Gastrocnemius medialis (tissue), 4 donors: ENCODE measurements at regions not wholly inside any gene's neighbourhood (a gene's known extent, or its start where the extent isn't known, plus 50 kb on each side); places are given as distances from the start of the nearest gene placed in this dataset.

Source experiments
- ATAC-seq, 2 donors: fragments of 150-250 bp; one replicate each; pipeline ENCODE4 v1.9.1; 2016
- DNase-seq, 2 donors: peaks; one replicate each; pipeline ENCODE4 v3.0.0-alpha.2; 2019
- H3K27ac ChIP-seq, 4 donors: fragments of 200-600 bp; sonication (generic); 1 replicate in 1 of 4; 2 replicates in 3 of 4; pipeline ENCODE4 v1.5.1; 2016 to 2018; ENCODE audit warnings: mild to moderate bottlenecking in 2 of 4, moderate library complexity in 1 of 4
- H3K27me3 ChIP-seq, 3 donors: fragments of 200-600 bp; sonication (generic) in 2 of 3; 1 replicate in 1 of 3; 2 replicates in 2 of 3; pipeline versions ENCODE4 v1.5.1 to v1.6.0; 2016 to 2019; ENCODE audit warnings: mild to moderate bottlenecking in 1 of 3, moderate library complexity in 1 of 3
- H3K36me3 ChIP-seq, 2 donors: fragments of 200-600 bp; sonication (generic) in 1 of 2; one replicate each; pipeline ENCODE4 v1.5.1; 2017 to 2018
- H3K4me1 ChIP-seq, 2 donors: fragments of 200-600 bp; sonication (generic) in 1 of 2; one replicate each; pipeline ENCODE4 v1.5.1; 2016 to 2017; ENCODE audit warnings: mild to moderate bottlenecking in 2 of 2
- H3K4me3 ChIP-seq, 4 donors: fragments of 200-600 bp; sonication (generic) in 3 of 4; 1 replicate in 1 of 4; 2 replicates in 3 of 4; pipeline ENCODE4 v1.5.1; 2016 to 2019; ENCODE audit warnings: mild to moderate bottlenecking in 2 of 4
- H3K9me3 ChIP-seq, 3 donors: fragments of 200-600 bp; sonication (generic) in 2 of 3; 1 replicate in 1 of 3; 2 replicates in 2 of 3; pipeline ENCODE4 v1.5.1; 2016 to 2019
- POLR2A ChIP-seq, 2 donors: fragments of 450-650 bp; IDR thresholded peaks; one replicate each; pipeline ENCODE4 v1.6.1; 2017; ENCODE audit warnings: antibody characterized with exemption in 2 of 2, mild to moderate bottlenecking in 2 of 2, moderate library complexity in 2 of 2
- in situ Hi-C, 4 donors: fragments of 200-750 bp; cut with MboI; loops; one replicate each; pipeline versions ENCODE4 v1.15.0 to v1.8.0; 2017; ENCODE audit warnings: low sequenced_read_pairs in 4 of 4
- intact Hi-C: fragments of 100-400 bp; cut with DNase I; formaldehyde crosslinking; loops from one replicate; pipeline ENCODE4 v1.15.1; 2023; ENCODE audit warnings: low total_unique reads
- TF ChIP-seq, protein P1 (sequence below), 5 experiments: fragments of 450-650 bp in 3 of 5; fragments of 200-600 bp in 2 of 5; sonication (generic) in 2 of 5; IDR thresholded peaks in 4 of 5; conservative IDR thresholded peaks in 1 of 5; 1 replicate in 4 of 5; 2 replicates in 1 of 5; pipeline ENCODE4 v1.5.1; 2016 to 2019; ENCODE audit warnings: antibody characterized with exemption in 5 of 5, mild to moderate bottlenecking in 3 of 5, moderate library complexity in 3 of 5

DNA sequence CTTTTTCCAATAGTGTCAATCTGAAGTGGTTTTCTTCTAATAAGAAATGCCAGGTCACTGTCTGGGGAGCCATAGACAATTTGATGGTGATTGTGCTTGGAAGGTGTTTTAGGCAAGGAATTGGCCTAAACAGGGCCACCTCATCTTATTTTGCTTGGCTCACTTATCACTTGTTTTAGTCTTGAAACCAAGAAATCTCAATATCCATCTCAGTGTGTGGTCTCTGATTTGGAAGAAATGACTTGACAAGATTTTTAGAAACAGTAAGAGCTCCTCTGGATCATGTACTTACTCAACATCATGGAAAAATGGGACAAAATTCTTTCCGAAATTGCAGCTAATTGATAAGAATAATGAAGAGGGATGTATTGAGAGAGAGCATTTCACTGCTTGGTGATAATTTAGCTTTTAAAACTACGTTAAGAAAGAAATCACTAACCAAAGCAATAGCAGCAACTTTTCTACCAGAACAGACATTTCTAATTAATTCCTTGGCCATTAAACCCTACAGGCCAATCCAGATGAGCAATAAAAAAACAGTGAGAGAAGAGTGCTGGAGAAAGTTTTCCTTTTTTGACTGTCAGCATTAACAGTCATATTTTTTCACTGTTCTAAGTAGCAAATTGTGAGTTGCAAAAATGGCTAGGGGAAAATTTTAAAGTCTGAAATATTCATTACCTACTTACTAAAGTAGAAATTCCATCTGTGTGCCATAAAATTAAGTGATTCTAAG, 157.3 kb downstream of the AEBP2 start:
- DNase-seq, result no peak
- no peaks in the 10 kb centered on the region for H3K27me3 ChIP-seq
- no peaks in the 10 kb centered on the region for H3K9me3 ChIP-seq
- no peaks in the 10 kb centered on the region for H3K36me3 ChIP-seq
- TF ChIP-seq POLR2A (IDR thresholded peaks at IDR 0.05), result no peak
- TF ChIP-seq, protein P1, sequence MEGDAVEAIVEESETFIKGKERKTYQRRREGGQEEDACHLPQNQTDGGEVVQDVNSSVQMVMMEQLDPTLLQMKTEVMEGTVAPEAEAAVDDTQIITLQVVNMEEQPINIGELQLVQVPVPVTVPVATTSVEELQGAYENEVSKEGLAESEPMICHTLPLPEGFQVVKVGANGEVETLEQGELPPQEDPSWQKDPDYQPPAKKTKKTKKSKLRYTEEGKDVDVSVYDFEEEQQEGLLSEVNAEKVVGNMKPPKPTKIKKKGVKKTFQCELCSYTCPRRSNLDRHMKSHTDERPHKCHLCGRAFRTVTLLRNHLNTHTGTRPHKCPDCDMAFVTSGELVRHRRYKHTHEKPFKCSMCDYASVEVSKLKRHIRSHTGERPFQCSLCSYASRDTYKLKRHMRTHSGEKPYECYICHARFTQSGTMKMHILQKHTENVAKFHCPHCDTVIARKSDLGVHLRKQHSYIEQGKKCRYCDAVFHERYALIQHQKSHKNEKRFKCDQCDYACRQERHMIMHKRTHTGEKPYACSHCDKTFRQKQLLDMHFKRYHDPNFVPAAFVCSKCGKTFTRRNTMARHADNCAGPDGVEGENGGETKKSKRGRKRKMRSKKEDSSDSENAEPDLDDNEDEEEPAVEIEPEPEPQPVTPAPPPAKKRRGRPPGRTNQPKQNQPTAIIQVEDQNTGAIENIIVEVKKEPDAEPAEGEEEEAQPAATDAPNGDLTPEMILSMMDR (IDR thresholded peaks at IDR 0.05 in 4 of 5, conservative IDR thresholded peaks at IDR 0.05 in 1 of 5), result no peak
- intact Hi-C loops (no loop called here), in situ Hi-C loops (no loop called here)
- ATAC-seq, result no peak
- no peak overlapping the region for H3K4me3 ChIP-seq
- no peak overlapping the region for H3K27ac ChIP-seq
- H3K4me1 ChIP-seq, result no peaks in the 10 kb centered on the region

DNA sequence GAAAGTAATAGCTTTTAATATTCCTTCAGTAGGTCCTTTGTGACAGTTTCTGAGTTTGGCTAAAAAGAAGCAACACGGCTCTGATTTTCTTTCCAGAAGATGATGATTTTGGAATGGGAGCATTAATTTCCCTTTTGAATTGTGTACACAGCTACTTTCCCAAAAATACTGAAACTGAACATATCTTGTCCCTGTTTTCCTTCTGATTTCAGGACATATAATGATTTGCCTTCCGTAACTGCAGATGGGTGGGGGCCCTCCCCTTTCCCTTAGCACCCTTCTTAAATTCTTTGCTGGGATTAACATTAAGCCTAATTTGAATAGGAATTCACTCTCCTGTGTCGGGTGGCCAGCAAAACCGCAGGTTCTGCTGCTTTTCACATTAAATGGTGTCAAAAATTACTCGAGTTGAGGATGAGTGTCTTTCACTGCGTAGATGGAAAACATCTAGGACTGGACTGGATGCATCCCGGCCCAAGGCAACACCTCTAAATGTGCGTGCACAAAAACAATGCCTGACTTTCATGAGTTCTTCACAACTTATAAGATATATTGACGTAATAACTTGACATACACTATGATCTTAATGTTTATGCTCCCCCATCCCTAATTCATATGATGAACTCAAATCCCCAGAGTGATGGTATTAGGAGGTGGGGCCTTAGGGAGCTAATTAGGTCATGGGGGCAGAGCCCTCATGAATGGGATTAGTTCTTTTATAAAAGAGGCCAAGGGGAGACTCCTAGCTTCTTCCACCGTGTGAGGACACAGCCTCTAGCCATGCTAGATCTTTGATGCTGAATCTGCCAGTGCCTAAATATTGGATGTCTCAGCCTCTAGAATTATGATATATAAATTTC, 158.1 kb downstream of the AEBP2 start:
- H3K36me3 ChIP-seq, result no peaks in the 10 kb centered on the region
- H3K27me3 ChIP-seq, result no peaks in the 10 kb centered on the region
- H3K4me1 ChIP-seq, result no peaks in the 10 kb centered on the region
- TF ChIP-seq, protein P1 (IDR thresholded peaks at IDR 0.05 in 4 of 5, conservative IDR thresholded peaks at IDR 0.05 in 1 of 5), result no peak
- no peak for TF ChIP-seq POLR2A (IDR thresholded peaks at IDR 0.05)
- no peak for DNase-seq
- H3K27ac ChIP-seq, result no peak overlapping the region
- no peak overlapping the region for H3K4me3 ChIP-seq
- in situ Hi-C loops (no loop called here), intact Hi-C loops (no loop called here)
- no peak for ATAC-seq
- no peaks in the 10 kb centered on the region for H3K9me3 ChIP-seq

DNA sequence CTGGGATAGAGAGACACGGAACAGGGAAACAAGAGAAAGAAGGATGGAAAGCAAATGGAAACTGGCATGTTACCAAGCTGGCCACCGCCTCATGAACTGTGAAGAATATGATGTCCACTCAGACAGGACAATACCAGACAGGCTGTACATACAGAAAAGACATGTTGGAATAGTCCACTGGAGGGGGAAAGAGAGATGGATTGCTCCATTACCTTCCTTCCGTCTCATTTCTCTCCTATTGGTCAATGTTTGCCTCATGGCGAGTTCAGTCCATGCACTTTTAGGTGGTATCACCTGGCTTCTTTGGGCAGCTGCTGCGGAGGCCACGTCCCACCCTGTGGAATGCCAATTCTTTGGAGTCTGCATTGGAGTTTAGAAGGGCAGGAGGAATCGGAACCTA, 166.4 kb downstream of the AEBP2 start:
- in situ Hi-C loops, result no loop called here
- H3K27me3 ChIP-seq, result no peaks in the 10 kb centered on the region
- no peak overlapping the region for H3K4me3 ChIP-seq
- H3K27ac ChIP-seq, result no peak overlapping the region
- H3K4me1 ChIP-seq, result no peaks in the 10 kb centered on the region
- TF ChIP-seq POLR2A (IDR thresholded peaks at IDR 0.05), result no peak
- TF ChIP-seq, protein P1 (IDR thresholded peaks at IDR 0.05 in 4 of 5, conservative IDR thresholded peaks at IDR 0.05 in 1 of 5), result no peak
- intact Hi-C loops, result no loop called here
- no peaks in the 10 kb centered on the region for H3K36me3 ChIP-seq
- DNase-seq (no peak), ATAC-seq (no peak)
- no peaks in the 10 kb centered on the region for H3K9me3 ChIP-seq

DNA sequence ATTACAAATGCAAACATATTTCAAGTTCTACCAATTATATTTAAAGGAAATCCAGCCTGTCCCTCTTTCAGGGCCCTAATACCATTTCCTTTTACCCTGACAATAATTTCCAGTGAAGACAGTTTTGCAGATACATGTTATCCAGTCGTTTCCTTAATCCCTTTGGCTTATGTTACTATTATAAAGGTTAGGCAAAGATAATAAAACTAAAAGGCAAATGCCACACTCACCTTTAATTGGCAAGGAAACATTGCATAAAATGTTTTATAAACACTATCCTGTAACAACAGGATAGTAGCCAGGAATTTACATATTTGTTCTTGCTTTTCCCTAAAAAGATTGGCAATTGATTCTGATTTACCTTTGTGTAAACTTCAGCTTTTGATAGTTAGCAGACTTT, 168.7 kb downstream of the AEBP2 start:
- no peaks in the 10 kb centered on the region for H3K4me1 ChIP-seq
- DNase-seq (no peak), ATAC-seq (no peak)
- H3K36me3 ChIP-seq, result no peaks in the 10 kb centered on the region
- in situ Hi-C loops (no loop called here), intact Hi-C loops (no loop called here)
- H3K27ac ChIP-seq, result no peak overlapping the region
- no peaks in the 10 kb centered on the region for H3K27me3 ChIP-seq
- no peak for TF ChIP-seq POLR2A (IDR thresholded peaks at IDR 0.05)
- TF ChIP-seq, protein P1 (IDR thresholded peaks at IDR 0.05 in 4 of 5, conservative IDR thresholded peaks at IDR 0.05 in 1 of 5), result no peak
- H3K4me3 ChIP-seq, result no peak overlapping the region
- no peaks in the 10 kb centered on the region for H3K9me3 ChIP-seq
